ENCODE measurements at regions not wholly inside any gene's neighbourhood (a gene's known extent, or its start where the extent isn't known, plus 50 kb on each side); places are given as distances from the start of the nearest gene placed in this dataset.

- TF ChIP-seq ZBTB33 (IDR thresholded peaks at IDR 0.05; ENCODE audit: borderline replicate concordance, low read depth) = no peak
- no peak for TF ChIP-seq USF2 (IDR thresholded peaks at IDR 0.05; ENCODE audit: borderline replicate concordance, low read depth, low read length)
- no peak for TF ChIP-seq PBX3 (IDR thresholded peaks at IDR 0.05)
- no peak for TF ChIP-seq MAX (IDR thresholded peaks at IDR 0.05; ENCODE audit: low read depth)
- no peak for TF ChIP-seq RAD21 (IDR thresholded peaks at IDR 0.05; ENCODE audit: low read length)
These were observed 57.8 kb upstream of the HS6ST1 start for GRCh38 chr2:128376241-128377041.

All from SK-N-SH (cell line).